ENCODE measurements at regions not wholly inside any gene's neighbourhood (a gene's known extent, or its start where the extent isn't known, plus 50 kb on each side); places are given as distances from the start of the nearest gene placed in this dataset.
"Not testable (repeated sequence)": the region's sequence is repeated elsewhere in the genome, so short reads cannot be mapped to it uniquely, and the experiment has no call there.

GRCh38 chr6:48996461-48997119 lies 466.5 kb downstream of the MMUT start:
- no peak for DNase-seq (ENCODE audit: low spot score)

DNA sequence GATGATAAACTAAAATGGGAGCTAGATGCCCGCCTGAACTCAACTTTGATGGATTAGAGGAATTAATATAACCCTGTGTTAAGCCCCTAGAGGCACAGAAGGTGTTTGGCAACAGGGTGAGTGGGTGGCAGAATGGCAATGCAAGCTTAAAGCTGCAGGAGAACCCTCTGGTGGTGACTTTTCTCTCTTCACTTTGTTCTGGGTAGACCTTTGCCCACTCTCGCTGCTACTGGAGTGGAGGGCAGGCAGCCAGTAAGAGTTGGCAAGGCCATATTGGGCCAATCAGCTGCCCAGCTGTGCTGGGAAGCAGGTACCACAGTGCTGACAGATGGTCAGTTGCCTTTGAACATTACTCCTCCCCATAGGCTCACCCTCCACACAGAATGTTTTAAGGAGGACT lies 468.2 kb downstream of the MMUT start:
- DNase-seq (ENCODE audit: low spot score): no peak

- no peak for DNase-seq (ENCODE audit: low spot score)
These were observed 472.3 kb downstream of the MMUT start for GRCh38 chr6:48990739-48991138.

GRCh38 chr6:48986845-48987244 lies 476.2 kb downstream of the MMUT start:
- no peak for DNase-seq (ENCODE audit: low spot score)

GRCh38 chr6:48986105-48986504 lies 476.9 kb downstream of the MMUT start:
- DNase-seq (ENCODE audit: low spot score): no peak

- DNase-seq (ENCODE audit: low spot score): no peak
These were observed 478.0 kb downstream of the MMUT start for GRCh38 chr6:48985025-48985424.

GRCh38 chr6:48983968-48984367 lies 479.1 kb downstream of the MMUT start:
- DNase-seq (ENCODE audit: low spot score): not testable (repeated sequence)

GRCh38 chr6:48983377-48983776 lies 479.7 kb downstream of the MMUT start:
- DNase-seq (ENCODE audit: low spot score): no peak

GRCh38 chr6:48979806-48980205 lies 483.2 kb downstream of the MMUT start:
- no peak for DNase-seq (ENCODE audit: low spot score)

DNA sequence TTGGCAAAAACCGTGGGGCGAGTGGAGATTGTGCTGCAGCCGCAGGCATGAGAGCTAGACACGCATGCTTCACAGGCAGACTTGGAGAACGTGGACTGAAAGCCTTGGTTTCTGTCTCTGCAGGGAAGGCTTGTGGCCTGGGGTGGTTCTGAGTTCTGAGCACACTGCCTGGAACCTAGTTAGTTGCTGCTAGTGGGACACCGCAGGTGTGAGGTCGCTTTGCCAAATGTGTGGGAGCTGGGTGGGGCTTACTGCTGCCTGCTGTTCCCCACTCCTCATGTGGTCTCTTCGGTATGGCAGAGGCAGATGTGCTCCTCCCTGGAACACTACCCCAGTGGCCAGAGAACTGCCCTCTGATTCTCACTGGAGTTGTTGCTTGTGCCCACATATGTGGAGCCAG lies 484.0 kb downstream of the MMUT start:
- no peak for DNase-seq (ENCODE audit: low spot score)

- no peak for DNase-seq (ENCODE audit: low spot score)
These were observed 485.0 kb downstream of the MMUT start for GRCh38 chr6:48978016-48978415.

GRCh38 chr6:48977573-48977972 lies 485.5 kb downstream of the MMUT start:
- no peak for DNase-seq (ENCODE audit: low spot score)

- DNase-seq (ENCODE audit: low spot score): no peak
These were observed 489.6 kb downstream of the MMUT start for GRCh38 chr6:48973491-48973890.

- no peak for DNase-seq (ENCODE audit: low spot score)
These were observed 501.2 kb downstream of the MMUT start for GRCh38 chr6:48961781-48962415.

GRCh38 chr6:48959251-48960060 lies 503.6 kb downstream of the MMUT start:
- DNase-seq (ENCODE audit: low spot score): no peak

GRCh38 chr6:48957781-48958180 lies 505.3 kb downstream of the MMUT start:
- DNase-seq (ENCODE audit: low spot score): no peak

GRCh38 chr6:48951917-48952316 lies 511.1 kb downstream of the MMUT start:
- no peak for DNase-seq (ENCODE audit: low spot score)

DNA sequence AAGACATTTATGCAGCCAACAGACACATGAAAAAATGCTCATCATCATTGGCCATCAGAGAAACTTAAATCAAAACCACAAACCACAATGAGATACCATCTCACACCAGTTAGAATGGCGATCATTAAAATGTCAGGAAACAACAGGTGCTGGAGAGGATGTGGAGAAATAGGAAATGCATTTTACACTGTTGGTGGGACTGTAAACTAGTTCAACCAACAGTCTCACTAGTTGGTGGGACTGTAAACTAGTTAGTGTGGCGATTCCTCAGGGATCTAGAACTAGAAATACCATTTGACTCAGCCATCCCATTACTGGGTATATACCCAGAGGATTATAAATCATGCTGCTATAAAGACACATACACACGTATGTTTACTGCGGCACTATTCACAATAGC lies 518.8 kb downstream of the MMUT start:
- not testable (repeated sequence) for DNase-seq (ENCODE audit: low spot score)

GRCh38 chr6:48933136-48933535 lies 529.9 kb downstream of the MMUT start:
- DNase-seq (ENCODE audit: low spot score): no peak

DNA sequence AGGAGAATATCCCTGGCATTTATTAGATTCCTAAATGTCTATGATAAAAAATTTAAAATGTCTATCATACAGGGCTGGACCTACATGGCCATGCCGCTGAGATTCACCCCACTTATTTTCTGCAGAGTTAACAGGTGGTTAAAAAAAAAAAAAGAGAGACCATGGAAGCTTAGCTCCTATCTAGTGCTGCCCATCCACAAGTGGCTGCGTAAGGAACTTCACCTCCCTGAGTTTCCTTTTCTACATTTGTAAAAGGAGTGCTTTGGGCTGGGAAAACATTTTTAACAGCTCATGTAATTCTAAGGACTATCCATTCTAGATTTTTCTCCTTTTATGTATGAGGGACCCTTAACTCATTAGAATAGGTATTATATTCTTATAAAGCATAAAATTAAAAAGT lies 534.1 kb downstream of the MMUT start:
- DNase-seq (ENCODE audit: low spot score): no peak

DNA sequence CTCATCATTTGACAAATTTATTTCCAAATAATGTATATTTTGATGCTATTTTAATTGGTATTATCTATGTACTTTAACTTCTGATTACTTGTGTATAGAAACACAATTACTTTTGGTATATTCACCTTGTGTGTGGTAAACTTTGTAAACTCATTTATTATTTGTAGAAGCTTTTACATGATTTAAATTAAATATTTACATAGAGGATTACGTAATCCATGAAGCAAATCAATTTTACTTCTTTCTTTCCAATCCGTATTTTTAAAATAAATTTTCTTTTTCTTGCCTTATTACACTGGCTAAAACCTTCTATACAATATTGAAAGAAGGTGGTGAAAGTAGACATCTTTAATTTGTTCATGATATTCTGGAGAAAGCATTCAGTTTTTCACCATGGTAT lies 540.2 kb downstream of the MMUT start:
- DNase-seq (ENCODE audit: low spot score): no peak

- DNase-seq (ENCODE audit: low spot score): no peak
These were observed 543.5 kb downstream of the MMUT start for GRCh38 chr6:48919555-48919954.

DNA sequence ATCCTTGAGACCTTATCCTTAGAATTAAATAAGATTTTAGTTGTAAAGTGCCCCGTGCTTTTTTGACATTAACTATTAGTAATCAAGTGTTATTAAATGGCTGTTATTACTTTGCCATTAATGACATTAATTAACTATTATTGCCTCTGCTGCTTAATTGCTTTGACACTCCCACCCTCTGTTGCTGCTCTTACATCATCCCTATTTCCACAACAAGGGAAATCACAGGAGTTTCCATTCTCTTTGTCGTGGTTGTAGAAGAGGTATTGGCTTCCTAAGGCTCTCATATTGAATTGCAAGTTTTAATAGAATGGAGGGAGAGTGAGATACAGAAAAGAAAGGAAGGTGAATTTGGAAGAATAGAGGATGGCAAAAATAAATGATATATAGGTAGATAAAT lies 545.8 kb downstream of the MMUT start:
- DNase-seq (ENCODE audit: low spot score): no peak

Measured in mucosa of gallbladder (tissue), 1 donor.